Hematopoietic multipotent progenitor cell (in vitro differentiated cells): ENCODE measurements at regions not wholly inside any gene's neighbourhood (a gene's known extent, or its start where the extent isn't known, plus 50 kb on each side); places are given as distances from the start of the nearest gene placed in this dataset. TPM values are rescaled to one million over a fixed set of nuclear protein-coding genes. Genes with fewer than 3 reads are reported as not detected.

Source experiments
- DNase-seq, 3 donors: peaks; one replicate each; pipeline ENCODE4 v3.0.0-alpha.2; 2011 to 2015; ENCODE audit warnings: low read depth in 2 of 3, low spot score in 2 of 3
- small RNA-seq: library from RNA; depleted of rRNA; stranded (forward); fragments of <200 nt; gene quantifications from one replicate; pipeline ENCODE3, GENCODE V24; 2012

DNA sequence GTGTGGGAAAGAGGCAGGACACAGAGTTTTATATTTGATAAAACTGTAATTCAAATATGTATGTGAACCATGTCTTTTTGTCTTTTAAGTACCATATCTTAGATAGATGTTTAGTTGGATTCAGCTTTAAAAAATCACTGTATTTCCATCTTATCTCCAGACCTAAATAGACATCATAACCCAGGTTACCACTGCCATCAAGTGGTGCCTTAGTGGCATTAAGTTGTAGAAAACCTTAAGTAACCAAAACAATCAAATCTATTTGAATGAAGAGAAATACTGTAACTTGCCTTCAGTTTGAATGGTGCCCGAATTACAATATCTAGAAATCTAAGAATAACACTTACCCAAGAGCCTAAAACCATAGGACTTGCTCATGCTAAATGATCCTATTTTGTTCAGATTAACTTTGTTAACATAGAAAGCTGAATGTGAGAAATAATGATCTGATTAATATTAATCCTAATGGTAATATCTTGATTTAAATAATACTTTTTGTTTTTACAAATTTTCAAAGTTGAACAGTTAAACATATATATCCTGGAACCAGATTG is 92.5 kb upstream of the MAP2 start:
- peak in 2 of 3 donors; percentile 29 to 72 for DNase-seq

DNA sequence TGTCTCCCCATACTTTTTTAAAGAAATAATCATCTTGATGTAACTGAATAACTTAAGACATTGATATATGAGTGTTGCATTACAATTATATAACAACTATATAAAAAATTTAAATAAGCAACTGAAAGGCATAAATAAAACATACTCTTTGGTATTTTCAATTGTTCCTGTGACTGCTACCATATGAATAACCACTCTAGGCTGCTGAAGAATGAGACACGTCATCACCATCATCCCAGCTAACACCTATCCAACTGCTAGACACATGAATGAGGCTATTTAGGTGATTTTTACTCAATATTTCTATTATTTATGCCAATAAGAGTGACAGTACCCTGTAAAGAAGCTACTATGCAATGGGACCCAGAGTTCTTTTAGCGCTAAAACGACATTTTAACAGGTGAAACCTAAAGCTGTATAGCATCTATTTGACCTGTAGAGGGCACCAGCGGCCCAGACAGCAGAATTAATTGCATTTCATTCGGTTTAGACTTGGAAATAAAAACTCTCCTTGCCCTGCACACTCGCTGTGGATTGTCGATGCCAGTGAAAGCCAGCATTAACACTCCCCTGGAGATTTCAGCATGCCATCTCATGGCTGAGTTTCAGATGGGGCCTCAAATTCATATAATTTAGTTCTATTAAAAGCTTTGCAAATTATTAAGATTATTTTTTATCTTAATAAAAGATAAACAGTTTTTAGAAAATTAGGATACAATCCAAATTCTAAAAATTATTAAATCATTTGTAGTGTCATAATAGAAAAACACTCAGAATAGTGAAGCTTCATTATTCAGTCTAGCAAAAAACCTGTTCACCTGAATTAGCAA is 89.4 kb upstream of the MAP2 start:
- DNase-seq, result peak in 2 of 3 donors; percentile 63 to 88

DNA sequence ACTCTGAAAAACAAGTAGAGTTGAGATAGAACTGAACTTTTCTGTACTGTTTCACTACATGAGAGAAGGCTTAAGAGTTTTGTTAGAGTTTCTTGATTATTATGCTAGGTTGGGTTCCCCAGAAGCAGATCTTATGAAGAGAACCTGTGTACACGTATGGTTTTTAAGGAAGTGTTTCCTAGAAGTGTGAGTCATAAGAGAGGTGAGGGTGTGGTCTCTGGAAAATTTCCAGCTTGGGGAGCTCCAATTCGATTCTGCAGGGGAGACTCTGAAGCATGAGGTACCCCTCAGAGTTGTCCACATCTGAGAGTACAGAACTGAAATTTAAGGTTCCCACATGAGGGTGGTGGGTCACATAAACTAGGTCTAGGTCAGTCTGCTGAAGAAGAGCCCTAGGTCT is 83.3 kb upstream of the MAP2 start:
- no peak for DNase-seq

DNA sequence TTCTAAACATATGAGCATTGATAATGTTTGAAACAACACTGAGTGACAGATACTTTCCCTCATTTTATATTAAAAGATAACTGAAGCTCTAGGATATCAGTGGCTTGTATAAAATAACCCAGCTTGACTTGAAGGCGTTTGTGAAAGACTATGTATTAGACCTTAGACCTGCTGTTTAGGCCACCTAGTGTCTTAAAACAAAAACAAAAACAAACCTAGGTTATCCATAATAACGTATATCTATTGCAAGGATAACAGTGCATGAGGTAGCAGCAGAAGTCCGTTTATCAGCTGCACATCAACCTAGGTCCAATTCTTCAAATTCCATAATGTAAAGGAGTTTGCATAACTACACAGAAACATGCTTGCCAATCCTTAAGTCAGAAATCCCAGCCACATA is 79.5 kb upstream of the MAP2 start:
- DNase-seq, result no peak

DNA sequence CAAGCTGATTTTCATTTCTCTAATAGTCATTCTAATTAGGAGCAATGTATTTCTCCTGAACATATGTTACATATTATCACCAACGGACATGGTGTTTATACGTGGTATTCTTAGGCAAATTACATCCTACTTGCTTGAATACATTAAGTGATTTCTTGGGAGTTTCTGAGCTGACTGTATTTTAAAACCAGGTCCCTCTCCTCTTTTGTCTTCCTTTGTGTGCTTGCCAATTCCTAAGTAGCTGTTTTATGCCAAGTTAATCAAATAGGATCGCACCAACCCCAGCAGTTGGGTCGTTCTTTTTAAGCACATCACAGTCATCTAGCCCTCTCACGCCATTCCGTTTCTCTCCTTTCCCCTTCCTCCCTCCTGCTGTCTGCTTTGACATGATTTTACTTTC is 75.4 kb upstream of the MAP2 start:
- no peak for DNase-seq

DNA sequence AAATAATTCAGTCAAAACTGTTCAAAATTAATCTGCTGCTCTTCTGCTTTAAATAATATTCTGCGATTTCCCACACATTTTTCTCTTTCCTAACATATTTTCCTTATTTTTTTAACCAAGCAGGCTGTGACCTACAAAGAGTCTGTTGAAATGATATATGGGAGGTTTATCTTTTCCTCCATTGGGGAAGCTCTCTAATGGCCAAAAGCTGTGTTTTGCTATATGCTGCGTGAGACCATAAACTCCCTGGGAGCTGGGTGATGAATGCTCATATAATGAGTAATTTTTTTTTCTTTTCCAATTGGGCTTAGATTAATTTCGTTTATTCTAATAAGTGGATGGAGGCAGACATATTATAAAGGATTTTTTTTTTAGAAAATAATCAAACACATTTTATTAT is 72.2 kb upstream of the MAP2 start:
- DNase-seq, result no peak

DNA sequence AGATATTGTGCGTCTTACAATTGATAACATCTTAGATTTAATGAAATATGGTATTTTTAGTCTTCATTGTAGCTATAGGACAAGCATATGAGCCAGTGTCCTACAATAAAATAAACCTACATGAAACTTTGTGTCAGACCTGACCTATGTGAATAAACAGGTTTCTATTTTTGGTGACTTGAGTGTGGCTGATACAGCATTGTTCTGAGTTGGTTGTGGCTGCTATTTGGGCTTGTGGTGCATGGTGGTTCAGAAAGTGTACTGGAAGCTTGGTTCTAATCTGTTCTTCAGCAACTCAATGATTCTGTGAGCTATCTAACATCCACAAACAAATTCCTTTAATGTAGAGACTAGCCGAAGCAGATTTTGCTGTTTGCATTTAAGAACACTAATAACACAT is 64.9 kb upstream of the MAP2 start:
- no peak for DNase-seq

DNA sequence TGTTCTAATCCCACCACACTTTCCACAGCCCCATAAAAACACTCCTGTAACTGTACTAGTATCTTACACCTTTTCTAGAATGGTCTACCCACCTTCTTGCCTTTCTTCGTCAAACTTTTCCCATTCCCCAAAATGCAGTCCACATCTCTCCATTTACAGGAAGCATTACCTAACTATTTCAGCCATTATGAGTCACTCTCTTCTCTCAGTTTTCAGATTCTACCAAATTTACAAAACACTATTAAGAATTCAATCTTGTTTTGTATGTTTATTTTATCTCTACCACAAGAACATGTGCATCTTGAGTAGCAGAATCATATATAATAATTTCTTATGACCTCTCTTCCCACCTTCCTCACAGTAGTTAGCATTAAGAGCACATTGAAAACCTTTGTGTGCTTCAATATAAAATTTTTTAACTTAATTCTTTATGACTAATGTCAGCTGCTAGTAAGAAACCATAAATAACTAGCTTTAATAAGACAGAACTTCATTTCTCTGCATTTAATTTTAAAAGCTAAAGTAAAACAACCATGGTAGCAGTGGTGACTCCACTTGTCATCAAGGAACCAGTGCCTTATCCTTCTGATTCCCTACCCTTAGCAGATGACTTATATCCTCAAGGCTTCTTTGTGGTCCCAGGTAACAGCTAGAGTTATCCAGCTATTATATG is 56.6 kb upstream of the MAP2 start:
- no peak for DNase-seq

DNA sequence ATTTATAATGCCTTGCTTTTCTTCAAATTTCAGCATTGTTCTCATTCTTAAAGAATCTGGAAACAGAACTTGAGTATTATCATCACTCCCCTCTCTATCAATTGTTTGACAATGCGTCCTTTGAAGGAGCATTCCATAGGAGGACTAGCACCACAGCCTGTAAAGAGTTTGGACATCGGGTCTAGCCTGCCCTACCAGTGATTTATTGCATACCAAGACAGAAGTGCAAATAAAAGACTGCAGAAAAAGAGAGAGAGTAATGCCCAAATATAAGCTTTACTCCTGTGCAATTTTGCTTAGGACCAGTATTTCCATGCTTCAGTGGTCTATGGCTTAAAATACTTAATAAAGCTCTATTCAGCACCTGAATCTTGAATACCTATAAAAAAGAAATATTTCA is 55.4 kb upstream of the MAP2 start:
- DNase-seq, result no peak

DNA sequence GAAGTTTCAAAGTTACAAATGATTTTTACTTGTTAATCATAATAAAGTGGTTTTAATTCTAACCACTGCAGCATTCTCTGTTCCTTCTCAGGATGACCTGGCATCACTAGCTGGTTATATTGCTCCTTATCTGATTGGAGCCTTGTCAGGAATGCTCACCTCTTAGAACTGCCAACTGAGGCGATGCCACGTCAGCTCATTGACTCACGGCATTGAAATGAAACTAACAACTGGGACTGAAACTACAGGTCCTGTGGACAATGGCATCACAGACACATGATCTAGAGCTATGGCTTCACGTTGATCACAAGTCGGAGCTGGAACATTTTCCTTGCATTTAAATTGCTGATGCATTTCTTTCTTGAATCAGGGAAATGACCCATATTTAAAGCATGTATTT is 54.9 kb upstream of the MAP2 start:
- DNase-seq, result peak in 2 of 3 donors; percentile 32 to 41

DNA sequence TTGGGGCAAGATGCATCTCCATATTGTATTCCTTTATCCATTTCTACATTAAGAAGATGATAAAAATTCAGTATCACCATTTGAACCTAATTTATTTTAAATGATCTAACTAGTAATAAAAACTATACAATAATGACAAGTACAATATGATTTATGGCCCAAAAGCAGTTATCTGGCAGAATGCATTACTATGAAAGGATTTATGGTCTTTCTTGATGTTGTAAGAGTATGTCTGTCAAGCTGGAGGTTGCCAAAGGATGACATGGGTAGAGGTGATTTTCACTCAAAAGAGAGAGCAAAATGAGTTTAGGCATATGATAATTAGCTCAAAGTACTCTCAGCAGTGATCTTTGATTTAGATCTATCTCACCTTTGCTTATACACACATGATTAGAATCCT is 54.2 kb upstream of the MAP2 start:
- DNase-seq, result no peak

DNA sequence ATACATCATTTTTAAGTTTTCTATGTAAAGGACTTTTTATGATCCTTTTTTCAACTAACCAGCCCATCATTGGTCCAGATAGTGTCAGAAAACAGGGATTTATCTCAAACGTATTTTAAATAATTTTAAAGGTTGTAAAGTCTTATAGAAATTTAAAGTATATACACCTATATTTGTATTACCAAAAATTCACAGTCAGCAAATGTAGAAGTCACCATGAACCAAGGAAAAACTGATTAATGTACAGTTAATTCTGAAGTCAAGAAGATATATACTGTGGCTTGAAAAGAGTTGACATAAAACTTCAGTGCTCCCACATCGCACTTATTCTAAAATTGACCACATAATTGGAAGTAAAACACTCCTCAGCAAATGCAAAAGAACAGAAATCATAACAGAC is 52.4 kb upstream of the MAP2 start:
- DNase-seq, result no peak

Small RNA genes in the stretch of these regions (small RNA-seq; reads per million reads assigned to genes)
- not detected for gene RNA5SP117
